Left hindlimb (tissue), 1 donor: ENCODE measurements at regions not wholly inside any gene's neighbourhood (a gene's known extent, or its start where the extent isn't known, plus 50 kb on each side); places are given as distances from the start of the nearest gene placed in this dataset.

Experiments used
- DNase-seq: peaks from one replicate; pipeline ENCODE4 v3.0.0-alpha.2; 2018

DNA sequence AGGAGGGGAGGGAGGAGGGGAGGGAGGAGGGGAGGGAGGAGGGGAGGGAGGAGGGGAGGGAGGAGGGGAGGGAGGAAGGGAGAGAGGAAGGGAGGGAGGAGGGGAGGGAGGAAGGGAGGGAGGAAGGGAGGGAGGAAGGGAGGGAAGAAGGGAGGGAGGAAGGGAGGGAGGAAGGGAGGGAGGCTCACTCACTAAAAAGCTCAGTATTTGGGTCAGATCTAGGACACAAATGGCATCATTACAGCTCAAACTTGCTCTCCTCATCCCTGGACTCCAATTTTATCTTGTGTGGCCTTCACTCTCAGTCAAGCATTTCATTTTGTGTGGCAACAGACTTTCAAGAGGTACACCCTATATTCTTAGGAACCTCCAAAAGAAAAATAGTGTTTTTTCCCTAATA is 435.4 kb downstream of the IRS1 start:
- DNase-seq: no peak

DNA sequence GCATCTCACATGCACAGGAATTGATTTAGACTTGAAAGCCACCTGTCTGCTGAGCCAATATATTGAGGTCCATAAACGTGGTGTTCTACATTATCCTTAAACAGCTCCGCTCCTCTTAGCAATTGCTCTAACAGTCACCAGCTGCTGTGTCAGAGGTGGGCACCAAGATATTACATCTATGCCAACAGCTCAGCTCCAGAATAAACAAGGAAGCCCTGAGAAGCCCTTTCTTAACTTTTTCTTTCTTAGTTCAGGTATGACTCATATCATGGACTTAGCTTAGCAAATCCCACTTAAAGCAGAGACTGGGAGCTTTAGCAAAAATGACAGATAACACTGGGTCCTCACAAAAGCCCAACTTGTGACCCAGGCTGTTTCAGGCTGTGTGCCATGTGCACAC is 436.6 kb downstream of the IRS1 start:
- DNase-seq: no peak

DNA sequence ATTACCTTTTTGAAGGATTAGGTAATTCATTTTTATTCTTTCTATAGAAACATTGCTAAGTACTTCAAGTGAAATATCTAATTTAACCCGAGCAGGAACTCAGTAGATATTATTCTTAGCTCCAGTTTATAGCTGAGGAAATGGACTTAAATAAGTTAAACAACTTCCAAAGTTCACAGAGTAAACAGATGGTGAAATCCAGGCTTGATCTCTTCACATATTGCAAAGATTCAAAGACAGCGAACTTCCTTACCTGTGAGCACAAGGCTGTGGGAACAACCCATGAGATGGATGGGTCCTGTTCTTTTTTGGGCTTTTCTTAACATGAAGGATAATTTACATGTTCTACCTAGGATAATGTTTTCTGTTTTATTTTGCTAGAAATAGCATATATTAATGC is 439.0 kb downstream of the IRS1 start:
- DNase-seq: no peak

- no peak for DNase-seq
Measured at GRCh38 chr2:226358688-226359087, 440.9 kb downstream of the IRS1 start.

DNA sequence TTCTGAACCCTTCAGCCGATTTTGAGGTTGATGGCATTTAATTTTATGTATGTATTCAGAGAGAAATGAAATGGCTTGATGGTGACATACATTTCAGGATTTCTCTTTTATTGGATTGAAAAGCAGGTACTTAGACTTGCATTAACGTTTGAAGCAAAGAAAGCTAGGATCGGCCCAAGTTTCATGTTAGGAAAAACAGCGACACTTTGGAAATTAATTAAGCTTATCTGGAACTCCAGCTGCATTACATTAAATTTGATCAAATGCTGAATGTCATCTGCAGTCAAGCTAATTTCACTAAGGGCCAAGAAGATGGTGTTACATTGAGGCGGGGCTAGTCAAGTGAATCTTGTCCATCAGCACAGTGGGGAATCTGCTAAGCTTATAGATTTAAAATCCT is 441.8 kb downstream of the IRS1 start:
- no peak for DNase-seq

DNA sequence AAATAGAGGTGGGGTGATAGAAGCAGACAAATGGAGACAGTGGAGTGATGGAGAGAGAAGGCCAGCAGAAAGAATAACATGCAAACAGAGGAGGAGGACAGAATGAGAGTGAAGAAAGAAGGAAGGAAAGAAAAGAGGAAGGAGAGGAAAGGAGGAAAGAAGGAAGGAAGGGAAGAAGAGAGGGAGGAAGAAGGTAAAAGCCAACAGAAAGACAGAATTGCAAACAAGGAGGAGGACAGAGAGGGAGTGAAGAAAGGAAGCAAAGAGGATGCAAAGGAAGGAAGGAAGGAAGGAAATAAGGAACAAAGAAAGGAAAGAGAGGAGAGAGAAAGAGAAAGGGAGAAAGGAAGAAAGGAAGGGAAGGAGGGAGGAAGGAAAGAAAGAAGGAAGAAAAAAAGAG is 444.0 kb downstream of the IRS1 start:
- DNase-seq: no peak

DNA sequence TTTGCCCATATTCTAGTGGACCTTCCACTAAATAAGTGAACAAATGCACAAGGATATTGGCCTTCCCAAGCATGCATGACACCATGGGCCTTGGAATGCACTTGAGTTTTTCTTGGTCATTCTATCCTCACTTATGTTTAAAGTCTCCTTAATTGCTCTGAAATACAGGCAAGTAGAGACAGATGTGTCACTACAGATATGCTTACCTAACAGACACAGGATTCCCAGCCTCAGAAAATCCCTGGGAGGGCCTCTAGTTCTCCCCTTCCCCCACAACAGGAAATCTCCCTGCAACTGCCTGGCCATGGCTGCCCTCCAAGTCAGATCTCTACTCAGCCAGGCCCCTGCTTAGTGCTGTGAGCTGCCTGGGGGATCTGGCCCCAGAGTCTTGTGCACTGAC is 445.2 kb downstream of the IRS1 start:
- DNase-seq: no peak

GRCh38 chr2:226352941-226353560 is 446.6 kb downstream of the IRS1 start:
- no peak for DNase-seq

DNA sequence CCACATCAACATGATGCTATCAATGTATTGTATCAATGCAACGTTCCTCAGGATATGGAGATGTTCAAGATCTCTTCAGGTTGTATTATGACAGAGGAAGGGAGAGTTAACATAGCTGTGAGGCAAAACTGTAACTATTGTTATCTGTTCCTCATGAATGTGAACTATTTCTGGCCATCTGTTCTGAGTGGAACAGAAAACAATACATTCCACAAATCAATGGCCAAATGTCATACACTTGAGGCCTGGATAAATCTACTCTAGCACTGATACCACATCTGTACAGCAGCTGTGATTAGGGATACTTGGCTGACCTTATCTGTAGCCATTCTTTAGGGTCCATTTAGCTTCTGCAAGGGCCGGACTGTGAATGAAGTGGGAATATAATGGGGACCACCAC is 447.9 kb downstream of the IRS1 start:
- no peak for DNase-seq

DNA sequence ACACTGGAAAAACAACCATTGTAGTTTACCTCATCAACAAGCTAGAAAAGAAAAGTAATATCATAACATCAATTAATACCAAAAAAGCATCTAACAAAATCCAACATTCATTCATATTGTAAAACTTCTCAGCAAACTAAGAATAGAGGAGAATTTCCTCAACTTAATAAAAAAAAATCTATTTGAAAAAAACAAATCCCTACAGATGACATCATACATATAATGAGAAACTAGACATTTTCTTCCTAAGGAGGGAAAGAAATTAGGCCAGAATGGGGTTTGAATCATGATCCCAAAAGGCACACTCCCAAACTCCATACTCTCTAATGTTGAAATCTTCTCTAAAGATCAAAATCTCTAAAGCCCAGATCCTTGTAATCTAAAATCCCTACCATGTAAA is 460.0 kb downstream of the IRS1 start:
- DNase-seq: no peak

DNA sequence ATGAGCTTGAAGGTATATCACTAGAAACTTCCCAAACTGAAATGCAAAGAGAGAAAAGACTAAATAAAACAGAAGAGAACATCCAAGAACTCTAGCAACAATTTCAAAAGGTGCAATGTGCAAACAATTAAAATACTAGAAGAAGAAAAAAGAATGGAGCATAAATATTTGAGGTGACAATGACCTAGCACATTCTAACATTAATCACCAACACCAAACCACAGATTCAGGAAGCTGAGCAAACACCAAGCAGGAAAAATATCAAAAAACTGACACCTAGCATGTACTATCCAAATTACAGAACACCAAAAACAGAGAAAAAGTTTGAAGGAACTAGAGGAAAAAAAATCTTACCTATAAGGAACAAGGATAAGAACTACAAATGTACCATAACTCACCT is 460.8 kb downstream of the IRS1 start:
- DNase-seq: no peak

DNA sequence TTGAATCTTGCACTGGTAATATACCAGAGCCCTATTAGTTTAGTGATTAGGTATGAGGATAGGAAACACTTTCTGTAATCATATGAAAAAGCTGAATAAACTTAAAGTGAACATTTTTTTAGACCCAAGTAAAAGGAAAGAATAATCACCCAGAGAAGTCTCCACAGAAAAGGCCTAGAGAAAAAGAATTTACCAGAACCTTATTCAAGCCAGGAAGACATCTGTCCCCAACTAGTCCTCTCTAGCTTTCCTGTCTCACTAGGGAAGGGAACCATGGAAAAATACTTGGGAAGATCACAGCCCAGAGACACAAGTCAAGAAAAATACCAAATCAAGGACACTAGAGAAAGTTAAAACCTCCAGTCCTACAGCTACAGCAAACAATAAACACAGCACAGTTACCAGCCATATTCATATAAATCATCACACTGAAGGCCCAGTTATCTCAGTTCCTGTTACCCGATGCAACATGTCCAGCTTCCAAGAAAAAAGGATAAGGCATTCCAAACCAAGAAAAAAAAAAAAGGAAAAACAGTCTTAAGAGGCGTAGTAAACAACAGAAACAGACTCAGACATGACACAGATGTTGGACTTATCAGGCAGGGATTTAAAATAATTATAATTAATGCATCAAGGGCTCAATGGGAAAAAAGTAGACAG is 461.5 kb downstream of the IRS1 start:
- no peak for DNase-seq

DNA sequence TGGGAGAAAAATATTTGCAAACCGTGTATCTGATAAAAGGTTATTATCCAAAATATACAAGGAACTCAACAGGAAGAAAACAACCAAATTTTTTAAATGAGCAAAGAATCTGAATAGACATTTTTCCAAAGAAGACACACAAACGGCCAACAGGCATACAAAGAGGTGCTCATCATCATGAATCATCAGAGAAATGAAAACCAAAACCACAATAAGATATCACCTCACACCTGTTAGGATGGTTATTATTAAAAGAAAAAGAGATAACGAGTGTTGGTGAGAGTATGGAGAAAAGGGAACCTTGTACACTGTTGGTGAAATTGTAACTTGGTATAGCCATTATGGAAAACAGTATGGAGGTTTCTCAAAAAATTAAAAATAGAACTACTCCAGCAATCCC is 463.3 kb downstream of the IRS1 start:
- no peak for DNase-seq

DNA sequence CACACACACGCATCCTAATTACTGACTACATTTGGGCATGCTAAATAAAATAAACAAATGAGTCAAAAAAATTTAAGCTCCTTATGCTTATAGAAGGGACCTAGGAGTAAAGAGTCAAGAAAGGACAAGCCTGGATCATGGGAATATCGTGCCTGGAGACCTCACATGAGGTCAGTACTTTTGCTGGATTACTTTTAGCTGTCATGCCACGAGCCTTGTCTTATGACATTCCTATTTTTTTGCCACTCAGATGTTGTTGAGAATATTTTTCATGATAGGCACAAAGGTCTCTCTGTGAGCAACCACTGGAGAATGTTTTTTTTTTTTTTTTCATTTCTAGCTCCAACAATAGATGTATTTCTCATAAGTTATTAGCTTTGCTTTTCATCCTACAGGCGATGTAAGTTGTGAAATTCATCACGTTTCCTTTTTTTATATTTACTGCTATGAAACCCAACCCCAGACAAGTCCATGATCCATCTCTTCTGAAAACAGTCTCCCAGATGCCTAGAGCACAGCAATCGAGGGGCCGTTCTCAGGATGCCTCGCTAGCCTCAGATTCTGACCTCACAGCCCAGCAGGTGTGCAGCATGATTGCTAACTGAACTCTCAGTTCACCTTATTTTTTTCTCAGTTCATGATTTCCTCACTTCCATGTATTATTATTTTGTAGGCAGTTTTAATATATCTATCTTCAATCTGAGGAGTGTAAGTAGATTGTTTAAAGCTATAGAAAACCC is 464.5 kb downstream of the IRS1 start:
- DNase-seq: no peak

DNA sequence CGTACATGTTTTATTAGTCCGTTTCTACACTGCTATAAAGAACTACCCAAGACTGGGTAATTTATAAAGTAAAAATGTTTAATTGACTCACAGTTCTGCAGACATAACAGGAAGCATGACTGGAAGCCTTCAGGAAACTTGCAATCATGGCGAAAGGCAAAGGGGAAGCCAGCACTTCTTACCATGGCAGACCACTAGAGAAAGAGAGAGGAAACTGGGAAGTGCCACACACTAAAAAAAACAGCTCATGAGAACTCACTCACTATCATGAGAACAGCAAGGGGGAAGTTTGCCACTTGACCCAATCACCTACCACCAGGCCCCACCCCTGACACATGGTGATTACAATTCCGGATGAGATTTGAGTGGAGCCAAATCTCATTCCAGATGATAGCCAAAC is 466.2 kb downstream of the IRS1 start:
- no peak for DNase-seq

DNA sequence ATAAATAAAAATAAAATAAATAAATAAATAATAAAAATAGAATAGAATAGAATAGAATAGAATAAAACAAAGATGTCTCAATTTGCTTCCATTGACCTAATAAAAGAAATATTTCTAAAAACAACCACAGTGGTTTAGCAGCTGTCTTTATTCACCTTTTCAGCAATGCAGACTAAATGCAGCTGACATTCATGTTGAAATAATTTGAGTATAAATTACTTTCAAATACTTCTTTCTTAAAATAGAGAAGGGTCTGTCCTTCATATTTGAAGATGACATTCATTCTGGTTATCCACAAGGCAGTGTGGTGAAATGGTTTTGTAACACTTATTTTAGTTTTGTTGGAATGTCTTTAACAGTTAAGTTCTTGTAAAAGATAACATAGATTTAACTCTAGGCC is 469.4 kb downstream of the IRS1 start:
- no peak for DNase-seq

DNA sequence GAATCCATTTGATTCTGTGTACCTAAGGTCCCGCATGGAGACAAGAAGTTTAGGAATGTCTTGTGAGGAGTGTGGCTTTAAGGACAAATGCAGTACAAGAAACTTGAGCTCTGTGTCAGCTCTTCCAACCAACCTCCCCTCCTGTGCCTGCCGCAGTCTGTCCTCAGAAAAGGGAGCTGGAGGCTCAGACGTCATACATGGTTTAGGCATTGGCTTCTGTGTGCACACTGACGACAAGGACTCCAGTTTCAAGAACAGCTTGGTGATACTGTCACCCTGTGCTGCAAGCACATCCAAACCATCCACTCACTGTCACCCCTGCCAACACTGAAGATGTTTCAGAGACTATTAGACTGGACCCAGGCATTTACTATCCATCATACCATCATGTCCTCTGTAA is 470.4 kb downstream of the IRS1 start:
- DNase-seq: no peak

DNA sequence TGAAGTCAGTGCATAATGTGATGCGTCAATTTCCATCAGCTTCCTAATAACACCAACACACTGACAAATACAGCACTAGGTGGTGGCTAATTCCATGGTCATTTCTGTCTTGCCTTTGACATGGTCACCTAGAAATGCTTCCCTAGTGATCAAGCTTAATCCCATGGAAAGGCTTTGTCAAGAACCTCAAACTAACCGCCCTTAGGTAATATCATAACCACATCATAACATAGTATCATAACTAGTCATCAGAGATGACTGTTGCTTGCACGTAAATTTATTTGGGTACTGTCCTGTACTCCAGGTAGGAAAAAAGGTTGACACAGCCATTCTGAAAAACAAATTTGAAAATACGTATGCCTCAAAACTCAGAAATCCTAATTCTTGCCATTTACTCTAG is 471.8 kb downstream of the IRS1 start:
- DNase-seq: no peak

GRCh38 chr2:226325526-226325925 is 474.1 kb downstream of the IRS1 start:
- DNase-seq: no peak

DNA sequence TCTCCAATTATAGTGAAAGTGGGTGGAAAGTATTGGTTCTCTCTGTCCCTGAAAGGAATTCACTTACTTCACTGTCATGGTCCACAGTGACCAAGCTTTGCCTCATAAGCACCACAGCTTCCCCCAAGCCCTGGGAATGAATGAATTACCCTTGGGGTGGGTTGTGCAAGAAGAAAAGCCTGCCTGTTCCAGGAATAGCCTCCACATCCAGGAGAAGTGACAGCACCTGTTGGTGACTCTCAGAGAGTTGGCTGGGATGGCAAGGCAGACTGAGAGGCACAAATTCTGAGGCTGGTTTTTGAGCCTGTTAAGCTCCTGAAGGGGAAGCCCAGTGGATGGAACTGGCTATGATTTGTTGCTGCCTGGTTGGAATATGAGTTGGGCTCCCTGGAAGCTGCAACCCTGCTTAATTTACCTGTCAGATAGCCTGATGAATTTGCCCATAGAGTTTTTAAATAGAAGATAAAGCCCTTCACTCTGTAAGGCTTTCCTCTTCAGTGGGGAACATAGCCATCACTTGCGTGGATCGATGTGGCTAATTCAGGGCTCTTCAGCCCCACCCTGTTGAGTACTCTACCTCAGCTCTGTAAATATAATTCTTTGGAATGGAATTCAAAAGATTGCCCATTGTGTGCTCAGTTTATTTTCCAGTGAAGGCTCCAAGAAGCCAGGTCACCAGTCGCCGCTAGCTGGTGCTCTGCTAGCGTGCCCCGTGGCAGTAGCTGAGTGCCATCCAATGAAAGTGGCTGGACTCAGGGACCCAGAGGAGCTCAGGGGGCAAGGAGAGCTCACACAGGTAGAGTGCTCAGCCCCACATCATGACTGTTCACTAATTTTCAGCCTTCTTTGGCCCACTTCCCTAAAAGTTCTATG is 479.3 kb downstream of the IRS1 start:
- DNase-seq: no peak

DNA sequence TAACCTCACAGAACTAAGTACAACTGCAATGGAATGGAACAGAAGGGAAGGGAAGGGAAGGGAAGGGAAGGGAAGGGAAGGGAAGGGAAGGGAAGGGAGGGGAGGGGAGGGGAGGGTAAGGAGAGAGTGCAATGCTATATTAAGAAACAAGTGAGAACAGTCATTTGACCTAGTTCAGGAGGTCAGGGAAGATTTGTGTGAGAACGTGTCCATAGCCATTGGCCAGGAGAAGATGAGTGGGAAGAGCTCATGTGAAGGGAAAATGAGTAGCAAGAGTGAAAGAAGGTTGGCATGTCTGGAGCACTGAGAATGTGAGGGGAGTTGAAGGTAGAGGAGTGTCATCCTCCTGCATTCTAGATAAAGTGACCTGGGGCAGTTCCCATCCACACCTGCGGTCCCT is 481.6 kb downstream of the IRS1 start:
- no peak for DNase-seq

DNA sequence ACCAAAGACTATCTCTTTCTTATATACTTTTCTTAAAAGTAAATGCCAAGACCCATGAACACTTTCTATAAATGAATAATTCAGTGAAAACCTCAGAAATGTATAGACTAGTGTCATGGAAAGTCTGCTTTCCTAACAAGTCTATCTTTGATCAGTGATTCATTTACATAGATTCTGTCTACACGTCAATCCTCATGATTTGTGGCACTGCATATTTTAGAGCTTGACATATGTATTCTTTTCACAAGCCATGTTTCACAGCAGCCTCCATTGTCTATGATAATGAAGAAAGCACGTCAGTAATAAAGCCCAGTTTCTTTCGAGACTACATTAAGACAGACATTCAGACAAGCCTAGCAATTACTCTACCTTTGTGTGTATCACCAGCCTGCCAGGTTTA is 486.6 kb downstream of the IRS1 start:
- no peak for DNase-seq

- no peak for DNase-seq
Measured at GRCh38 chr2:226312155-226312554, 487.5 kb downstream of the IRS1 start.

- no peak for DNase-seq
Measured at GRCh38 chr2:226310146-226310545, 489.5 kb downstream of the IRS1 start.
